AML-193 (cell line): ENCODE measurements at regions not wholly inside any gene's neighbourhood (a gene's known extent, or its start where the extent isn't known, plus 50 kb on each side); places are given as distances from the start of the nearest gene placed in this dataset.

Source experiments
- DNase-seq, 2 experiments: peaks; one replicate each; lab custom pipeline; 2025; lab: John Stamatoyannopoulos, UW

GRCh38 chr2:240358080-240358479, 77.4 kb upstream of the GPC1 start:
- DNase-seq = no peak

GRCh38 chr2:240358821-240359397, 76.6 kb upstream of the GPC1 start:
- DNase-seq = no peak

GRCh38 chr2:240359695-240360094, 75.8 kb upstream of the GPC1 start:
- no peak for DNase-seq

- no peak for DNase-seq
Observed at GRCh38 chr2:240360645-240361475, 74.6 kb upstream of the GPC1 start.

- no peak for DNase-seq
Observed at GRCh38 chr2:240362216-240362755, 73.2 kb upstream of the GPC1 start.

GRCh38 chr2:240362826-240363745, 72.4 kb upstream of the GPC1 start:
- DNase-seq = no peak

- no peak for DNase-seq
Observed at GRCh38 chr2:240363746-240364581, 71.5 kb upstream of the GPC1 start.

GRCh38 chr2:240364582-240364960, 70.9 kb upstream of the GPC1 start:
- DNase-seq = no peak

GRCh38 chr2:240364961-240365775, 70.3 kb upstream of the GPC1 start:
- DNase-seq = no peak

GRCh38 chr2:240365971-240366471, 69.4 kb upstream of the GPC1 start:
- no peak for DNase-seq

- DNase-seq = no peak
Observed at GRCh38 chr2:240366901-240367300, 68.6 kb upstream of the GPC1 start.

GRCh38 chr2:240367721-240368120, 67.7 kb upstream of the GPC1 start:
- no peak for DNase-seq

GRCh38 chr2:240368781-240369331, 66.6 kb upstream of the GPC1 start:
- DNase-seq = no peak

GRCh38 chr2:240369335-240369734, 66.1 kb upstream of the GPC1 start:
- no peak for DNase-seq

GRCh38 chr2:240369801-240370585, 65.5 kb upstream of the GPC1 start:
- DNase-seq = no peak

GRCh38 chr2:240371129-240372000, 64.1 kb upstream of the GPC1 start:
- no peak for DNase-seq

- DNase-seq = no peak
Observed at GRCh38 chr2:240372101-240372500, 63.4 kb upstream of the GPC1 start.

- no peak for DNase-seq
Observed at GRCh38 chr2:240373289-240373885, 62.1 kb upstream of the GPC1 start.
